ENCODE measurements at regions not wholly inside any gene's neighbourhood (a gene's known extent, or its start where the extent isn't known, plus 50 kb on each side); places are given as distances from the start of the nearest gene placed in this dataset.

DNA sequence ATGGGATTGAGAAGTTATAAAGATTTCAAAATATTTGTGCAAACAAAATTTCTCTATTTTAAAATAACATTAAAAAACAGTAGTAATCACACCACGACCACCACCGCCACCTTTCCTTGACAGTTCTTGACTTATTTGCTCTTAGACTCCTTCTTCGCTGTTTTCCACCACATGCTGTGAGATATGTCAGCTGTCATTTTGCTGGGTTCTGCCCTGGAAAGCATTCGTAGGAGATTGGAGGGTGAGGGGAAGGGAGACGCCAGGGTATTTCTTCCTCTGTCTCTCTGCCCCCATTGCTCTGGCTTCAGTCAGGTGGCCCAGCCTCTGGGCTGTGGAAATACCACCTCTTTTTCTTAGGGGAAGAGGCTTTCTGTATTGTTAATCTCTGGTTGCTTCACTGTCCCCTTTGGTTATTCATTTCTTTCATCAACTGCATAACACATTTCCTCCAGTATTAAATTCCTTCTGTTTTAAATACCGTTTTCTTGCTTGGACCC, 186.2 kb downstream of the NEDD1 start:
- intact Hi-C loops (cut with DNase I), result no loop called here
- TF ChIP-seq POLR2A (IDR thresholded peaks at IDR 0.05) (no peak), EP300 (IDR thresholded peaks at IDR 0.05) (no peak)
- TF ChIP-seq, protein P1, sequence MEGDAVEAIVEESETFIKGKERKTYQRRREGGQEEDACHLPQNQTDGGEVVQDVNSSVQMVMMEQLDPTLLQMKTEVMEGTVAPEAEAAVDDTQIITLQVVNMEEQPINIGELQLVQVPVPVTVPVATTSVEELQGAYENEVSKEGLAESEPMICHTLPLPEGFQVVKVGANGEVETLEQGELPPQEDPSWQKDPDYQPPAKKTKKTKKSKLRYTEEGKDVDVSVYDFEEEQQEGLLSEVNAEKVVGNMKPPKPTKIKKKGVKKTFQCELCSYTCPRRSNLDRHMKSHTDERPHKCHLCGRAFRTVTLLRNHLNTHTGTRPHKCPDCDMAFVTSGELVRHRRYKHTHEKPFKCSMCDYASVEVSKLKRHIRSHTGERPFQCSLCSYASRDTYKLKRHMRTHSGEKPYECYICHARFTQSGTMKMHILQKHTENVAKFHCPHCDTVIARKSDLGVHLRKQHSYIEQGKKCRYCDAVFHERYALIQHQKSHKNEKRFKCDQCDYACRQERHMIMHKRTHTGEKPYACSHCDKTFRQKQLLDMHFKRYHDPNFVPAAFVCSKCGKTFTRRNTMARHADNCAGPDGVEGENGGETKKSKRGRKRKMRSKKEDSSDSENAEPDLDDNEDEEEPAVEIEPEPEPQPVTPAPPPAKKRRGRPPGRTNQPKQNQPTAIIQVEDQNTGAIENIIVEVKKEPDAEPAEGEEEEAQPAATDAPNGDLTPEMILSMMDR (IDR thresholded peaks at IDR 0.05), result no peak
- no peaks in the 10 kb centered on the region for H3K36me3 ChIP-seq
- DNase-seq, result no peak
- H3K27me3 ChIP-seq, result no peaks in the 10 kb centered on the region
- no peaks in the 10 kb centered on the region for H3K9me3 ChIP-seq
- no peak overlapping the region for H3K4me3 ChIP-seq
- WGBS, 3 donors, result 28 to 36% (median 30%) methylated on average over 6 of the region's 6 CpGs
- no peak overlapping the region for H3K27ac ChIP-seq
- no peaks in the 10 kb centered on the region for H3K4me1 ChIP-seq (ENCODE audit: insufficient read depth)

DNA sequence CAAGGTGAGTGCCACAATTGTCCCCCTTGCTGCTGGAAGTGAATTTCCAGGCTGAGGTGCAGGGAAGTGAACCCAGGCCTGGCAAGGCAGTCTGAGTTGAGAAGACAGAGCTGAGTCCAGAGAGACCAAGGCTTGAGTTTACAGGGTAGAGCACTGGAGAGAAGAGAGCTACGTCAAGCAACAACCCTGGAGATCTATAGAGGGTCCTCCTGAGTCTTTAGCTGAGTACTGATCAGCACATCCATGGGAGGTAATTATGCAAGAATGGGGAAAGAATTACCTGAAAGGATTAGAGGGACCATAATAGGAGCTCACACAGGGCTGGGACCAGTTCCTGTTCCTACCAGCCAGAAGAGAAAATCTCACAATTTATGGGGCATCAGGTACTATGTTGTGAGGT, 190.7 kb downstream of the NEDD1 start:
- 70 to 83% (median 73%) methylated on average over 1 of the region's 1 CpG for WGBS, 3 donors
- no peaks in the 10 kb centered on the region for H3K9me3 ChIP-seq
- no peak overlapping the region for H3K27ac ChIP-seq
- TF ChIP-seq, protein P1 (IDR thresholded peaks at IDR 0.05), result no peak
- TF ChIP-seq EP300 (IDR thresholded peaks at IDR 0.05) (no peak), POLR2A (IDR thresholded peaks at IDR 0.05) (no peak)
- intact Hi-C loops (cut with DNase I), result no loop called here
- no peak for DNase-seq
- H3K27me3 ChIP-seq, result no peaks in the 10 kb centered on the region
- H3K4me1 ChIP-seq (ENCODE audit: insufficient read depth), result no peaks in the 10 kb centered on the region
- no peaks in the 10 kb centered on the region for H3K36me3 ChIP-seq
- no peak overlapping the region for H3K4me3 ChIP-seq

DNA sequence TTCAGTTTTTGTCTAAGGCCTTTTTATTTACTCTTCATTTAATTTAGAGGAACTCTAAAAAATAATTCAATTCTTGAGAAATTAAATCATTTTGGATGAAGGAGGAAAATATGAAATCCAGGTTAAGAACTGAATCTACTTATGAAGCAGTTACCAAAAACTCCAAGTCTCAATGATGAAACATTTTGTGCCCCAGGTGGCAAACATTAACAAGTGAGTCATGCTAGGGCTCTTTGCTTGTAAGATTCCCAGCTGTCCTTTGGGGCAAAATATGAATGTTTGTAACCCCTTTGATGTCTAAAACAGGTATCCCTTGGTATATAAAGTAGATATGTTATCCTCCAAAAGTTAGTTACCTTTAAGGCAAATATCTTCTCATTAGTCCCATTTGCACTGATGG, 202.4 kb downstream of the NEDD1 start:
- Histone ChIP-seq H3K4me1 (ENCODE audit: insufficient read depth) (no peaks in the 10 kb centered on the region), H3K27ac (no peak overlapping the region), H3K4me3 (no peak overlapping the region), H3K27me3 (no peaks in the 10 kb centered on the region), H3K36me3 (no peaks in the 10 kb centered on the region), H3K9me3 (no peaks in the 10 kb centered on the region)
- intact Hi-C loops (cut with DNase I), result no loop called here
- no peak for DNase-seq
- no peak for TF ChIP-seq EP300 (IDR thresholded peaks at IDR 0.05)
- TF ChIP-seq, protein P1 (IDR thresholded peaks at IDR 0.05), result no peak
- no peak for TF ChIP-seq POLR2A (IDR thresholded peaks at IDR 0.05)

DNA sequence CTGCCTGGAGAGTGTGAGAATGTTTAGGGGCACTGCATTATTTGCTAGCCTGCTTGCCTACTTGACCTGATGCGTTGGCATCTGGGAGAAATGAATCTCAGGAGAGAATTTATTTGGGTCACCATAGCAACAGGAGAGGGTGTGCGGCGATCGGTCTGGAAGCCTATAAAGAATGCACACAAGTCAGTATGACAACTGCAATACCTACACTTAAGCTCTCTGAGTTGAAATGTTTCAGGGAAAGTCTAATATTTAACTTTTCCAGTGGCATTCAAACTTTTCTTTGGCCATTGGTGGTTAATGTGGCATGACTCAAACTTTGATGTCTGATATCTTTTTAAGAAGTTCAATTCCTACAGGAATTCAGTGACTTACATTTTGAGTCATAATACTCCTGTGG, 205.1 kb downstream of the NEDD1 start:
- H3K4me1 ChIP-seq (ENCODE audit: insufficient read depth), result no peaks in the 10 kb centered on the region

More for the DNA sequence above, 205.1 kb downstream of the NEDD1 start:
- intact Hi-C loops (cut with DNase I), result no loop called here
- TF ChIP-seq, protein P1 (IDR thresholded peaks at IDR 0.05), result no peak
- no peak for TF ChIP-seq POLR2A (IDR thresholded peaks at IDR 0.05)
- TF ChIP-seq EP300 (IDR thresholded peaks at IDR 0.05), result no peak
- no peaks in the 10 kb centered on the region for H3K27me3 ChIP-seq
- H3K4me3 ChIP-seq, result no peak overlapping the region
- no peak overlapping the region for H3K27ac ChIP-seq
- 14 to 30% (median 17%) methylated on average over 4 of the region's 4 CpGs for WGBS, 3 donors
- H3K36me3 ChIP-seq, result no peaks in the 10 kb centered on the region
- no peak for DNase-seq
- no peaks in the 10 kb centered on the region for H3K9me3 ChIP-seq
